Sigmoid colon (tissue), 4 donors: ENCODE measurements at regions not wholly inside any gene's neighbourhood (a gene's known extent, or its start where the extent isn't known, plus 50 kb on each side); places are given as distances from the start of the nearest gene placed in this dataset.

Source experiments
- EP300 ChIP-seq, 4 donors: sonication (generic); formaldehyde crosslinking; IDR thresholded peaks; one replicate each; pipeline ENCODE4 v1.6.1; 2017; ENCODE audit warnings: antibody characterized with exemption in 4 of 4
- POLR2A ChIP-seq, 2 donors: fragments of 450-650 bp; IDR thresholded peaks; one replicate each; pipeline ENCODE4 v1.6.1; 2016; ENCODE audit warnings: antibody characterized with exemption in 2 of 2, mild to moderate bottlenecking in 2 of 2, moderate library complexity in 2 of 2
- POLR2AphosphoS5 ChIP-seq, 4 donors: sonication (generic); formaldehyde crosslinking; IDR thresholded peaks; one replicate each; pipeline ENCODE4 v1.6.1; 2017; ENCODE audit warnings: antibody characterized with exemption in 4 of 4
- TF ChIP-seq, protein P1 (sequence below), 4 experiments: fragments of 450-650 bp in 3 of 4; fragments of 200-600 bp in 1 of 4; IDR thresholded peaks; one replicate each; pipeline ENCODE4 v1.5.1; 2016 to 2019; ENCODE audit warnings: antibody characterized with exemption in 4 of 4, mild to moderate bottlenecking in 3 of 4, moderate library complexity in 2 of 4

DNA sequence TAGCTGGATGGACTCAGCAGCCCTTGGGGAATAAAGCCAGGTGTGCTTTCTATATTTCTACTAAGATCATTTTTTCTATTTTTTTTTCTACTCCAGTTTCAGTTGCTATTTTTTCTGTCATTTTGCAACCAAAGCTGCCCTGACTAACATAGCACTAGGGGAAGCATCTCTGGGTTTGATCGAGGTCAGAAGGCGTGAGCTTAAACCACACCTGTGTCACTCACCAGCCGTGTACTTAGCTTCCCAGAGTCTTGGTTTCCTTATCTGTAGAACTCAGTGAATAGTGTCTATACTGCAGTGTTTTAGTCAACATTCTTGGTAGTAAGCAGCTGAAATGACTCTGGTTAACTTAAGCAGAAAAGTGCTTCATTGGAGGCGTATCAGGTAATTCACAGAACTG lies 489.6 kb upstream of the SPRED2 start:
- TF ChIP-seq POLR2A (IDR thresholded peaks at IDR 0.05) = no peak
- TF ChIP-seq, protein P1, sequence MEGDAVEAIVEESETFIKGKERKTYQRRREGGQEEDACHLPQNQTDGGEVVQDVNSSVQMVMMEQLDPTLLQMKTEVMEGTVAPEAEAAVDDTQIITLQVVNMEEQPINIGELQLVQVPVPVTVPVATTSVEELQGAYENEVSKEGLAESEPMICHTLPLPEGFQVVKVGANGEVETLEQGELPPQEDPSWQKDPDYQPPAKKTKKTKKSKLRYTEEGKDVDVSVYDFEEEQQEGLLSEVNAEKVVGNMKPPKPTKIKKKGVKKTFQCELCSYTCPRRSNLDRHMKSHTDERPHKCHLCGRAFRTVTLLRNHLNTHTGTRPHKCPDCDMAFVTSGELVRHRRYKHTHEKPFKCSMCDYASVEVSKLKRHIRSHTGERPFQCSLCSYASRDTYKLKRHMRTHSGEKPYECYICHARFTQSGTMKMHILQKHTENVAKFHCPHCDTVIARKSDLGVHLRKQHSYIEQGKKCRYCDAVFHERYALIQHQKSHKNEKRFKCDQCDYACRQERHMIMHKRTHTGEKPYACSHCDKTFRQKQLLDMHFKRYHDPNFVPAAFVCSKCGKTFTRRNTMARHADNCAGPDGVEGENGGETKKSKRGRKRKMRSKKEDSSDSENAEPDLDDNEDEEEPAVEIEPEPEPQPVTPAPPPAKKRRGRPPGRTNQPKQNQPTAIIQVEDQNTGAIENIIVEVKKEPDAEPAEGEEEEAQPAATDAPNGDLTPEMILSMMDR (IDR thresholded peaks at IDR 0.05) = no peak
- no peak for TF ChIP-seq EP300 (IDR thresholded peaks at IDR 0.05)
- TF ChIP-seq POLR2AphosphoS5 (IDR thresholded peaks at IDR 0.05) = no peak
